Activated naive CD4-positive, alpha-beta T cell treated with anti-CD3 and anti-CD28 coated beads, Interleukin-2, amount 50 U/mL, for 24 hours (primary cell): ENCODE measurements at regions not wholly inside any gene's neighbourhood (a gene's known extent, or its start where the extent isn't known, plus 50 kb on each side); places are given as distances from the start of the nearest gene placed in this dataset.
A peak's percentile ranks its signal among the peaks of the same experiment; 100 is the strongest.
"Not testable (repeated sequence)": the region's sequence is repeated elsewhere in the genome, so short reads cannot be mapped to it uniquely, and the experiment has no call there.

Source experiments
- H3K27ac Mint-ChIP-seq: one replicate; pipeline ENCODE4 v1.8.0; 2021; ENCODE audit warnings: mild to moderate bottlenecking, mixed read lengths
- H3K27me3 Mint-ChIP-seq: one replicate; pipeline ENCODE4 v1.8.0; 2021; ENCODE audit warnings: mixed read lengths
- H3K36me3 Mint-ChIP-seq: one replicate; pipeline ENCODE4 v1.8.0; 2021; ENCODE audit warnings: mixed read lengths
- H3K4me1 Mint-ChIP-seq: one replicate; pipeline ENCODE4 v1.8.0; 2021; ENCODE audit warnings: mixed read lengths
- H3K4me3 Mint-ChIP-seq: one replicate; pipeline ENCODE4 v1.8.0; 2021; ENCODE audit warnings: mild to moderate bottlenecking, mixed read lengths
- H3K9me3 Mint-ChIP-seq: one replicate; pipeline ENCODE4 v1.8.0; 2021; ENCODE audit warnings: mixed read lengths

DNA sequence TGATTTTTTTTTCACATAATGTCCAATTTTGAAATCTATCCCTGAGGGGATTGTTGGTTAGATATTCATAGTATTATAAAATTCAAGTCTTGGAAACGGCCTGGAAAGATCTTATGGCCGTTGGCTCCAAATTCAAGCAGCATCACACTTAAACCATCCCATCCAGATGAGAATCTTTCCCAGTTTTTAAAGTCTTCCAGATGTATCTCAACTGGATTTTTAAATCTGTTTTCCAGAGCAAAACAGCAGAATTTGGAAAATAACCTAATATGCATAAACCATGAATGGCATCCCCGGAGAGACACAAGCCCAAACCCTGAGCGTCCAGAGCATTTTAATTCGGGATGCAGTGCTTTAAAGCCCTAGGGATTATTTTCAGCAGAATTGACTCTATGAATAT is 208.2 kb upstream of the PRKCQ start:
- Mint-ChIP-seq H3K9me3 (no peaks in the 10 kb centered on the region), H3K36me3 (no peaks in the 10 kb centered on the region), H3K4me3 (no peak overlapping the region), H3K27ac (no peak overlapping the region), H3K4me1 (no peaks in the 10 kb centered on the region), H3K27me3 (peaks cover 4% of the 10 kb centered on the region)

- Mint-ChIP-seq H3K4me3 (no peak overlapping the region), H3K4me1 (no peaks in the 10 kb centered on the region), H3K27ac (no peak overlapping the region), H3K9me3 (no peaks in the 10 kb centered on the region), H3K36me3 (no peaks in the 10 kb centered on the region), H3K27me3 (peaks cover 4% of the 10 kb centered on the region)
These were observed 207.6 kb upstream of the PRKCQ start for GRCh38 chr10:6787718-6788117.

DNA sequence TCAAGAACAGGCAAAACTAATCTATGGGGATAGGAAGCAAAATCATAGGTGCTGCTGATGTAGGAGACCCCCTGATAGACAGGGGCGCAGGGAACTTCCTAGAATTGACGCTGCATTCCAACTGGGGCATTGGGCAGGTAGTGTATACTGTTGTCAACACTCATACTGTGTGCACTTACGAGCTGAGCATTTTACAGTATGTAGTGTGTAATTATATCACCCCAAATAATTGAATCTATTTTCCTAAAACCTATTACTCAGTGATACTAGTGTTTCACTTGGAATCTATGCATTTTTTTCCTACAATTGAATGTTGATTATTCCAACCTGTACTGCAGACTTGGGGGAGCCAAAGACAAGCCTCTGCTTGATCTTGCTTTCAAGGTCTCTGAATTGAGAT is 207.0 kb upstream of the PRKCQ start:
- no peaks in the 10 kb centered on the region for H3K4me1 Mint-ChIP-seq
- no peaks in the 10 kb centered on the region for H3K9me3 Mint-ChIP-seq
- no peak overlapping the region for H3K4me3 Mint-ChIP-seq
- peaks cover 4% of the 10 kb centered on the region for H3K27me3 Mint-ChIP-seq
- H3K27ac Mint-ChIP-seq, result no peak overlapping the region
- no peaks in the 10 kb centered on the region for H3K36me3 Mint-ChIP-seq

GRCh38 chr10:6786579-6787031 is 206.5 kb upstream of the PRKCQ start:
- Mint-ChIP-seq H3K9me3 (no peaks in the 10 kb centered on the region), H3K27me3 (peaks cover 4% of the 10 kb centered on the region), H3K27ac (no peak overlapping the region), H3K4me3 (no peak overlapping the region), H3K4me1 (no peaks in the 10 kb centered on the region), H3K36me3 (no peaks in the 10 kb centered on the region)

DNA sequence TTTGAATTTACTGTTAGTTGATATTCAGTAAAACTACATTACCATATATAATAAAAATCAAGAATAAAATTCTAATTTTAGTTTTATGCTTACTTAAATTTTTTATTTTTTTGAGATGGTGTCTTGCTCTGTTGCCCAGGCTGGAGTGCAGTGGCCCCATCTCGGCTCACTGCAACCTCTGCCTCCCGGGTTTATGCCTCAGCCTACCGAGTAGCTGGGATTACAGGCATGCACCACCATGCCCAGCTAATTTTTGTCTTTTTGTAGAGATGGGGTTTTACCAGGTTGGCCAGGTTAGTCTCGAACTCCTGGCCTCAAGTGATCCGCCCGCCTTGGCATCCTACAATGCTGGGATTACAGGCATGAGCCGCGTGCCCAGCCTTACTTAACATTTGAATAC is 204.4 kb upstream of the PRKCQ start:
- H3K4me1 Mint-ChIP-seq, H3K4me3 Mint-ChIP-seq, H3K9me3 Mint-ChIP-seq, H3K36me3 Mint-ChIP-seq, H3K27ac Mint-ChIP-seq: not testable (repeated sequence)
- peaks cover 13% of the 10 kb centered on the region for H3K27me3 Mint-ChIP-seq

DNA sequence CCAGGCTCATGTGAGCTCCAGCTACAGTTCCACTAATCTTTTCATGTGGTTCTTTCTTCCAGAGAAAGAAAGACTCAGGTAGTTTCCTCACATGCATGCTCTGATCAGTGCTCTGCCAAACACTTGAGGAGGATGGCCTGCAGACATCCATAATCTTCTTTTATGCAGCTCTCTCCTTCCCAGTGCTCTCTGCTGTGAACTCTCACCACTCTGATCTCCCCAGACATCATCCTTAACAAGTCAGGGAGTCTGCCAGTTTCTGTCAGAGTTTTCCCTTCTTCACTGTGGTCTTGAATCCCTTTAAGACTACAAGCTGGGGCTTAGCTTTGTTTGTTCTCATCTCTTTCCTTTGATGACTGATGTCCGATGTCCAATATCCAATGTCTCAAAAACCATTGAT is 203.4 kb upstream of the PRKCQ start:
- Mint-ChIP-seq H3K36me3 (no peaks in the 10 kb centered on the region), H3K4me1 (no peaks in the 10 kb centered on the region), H3K27me3 (peaks cover 17% of the 10 kb centered on the region), H3K4me3 (no peak overlapping the region), H3K9me3 (no peaks in the 10 kb centered on the region), H3K27ac (no peak overlapping the region)

- no peaks in the 10 kb centered on the region for H3K9me3 Mint-ChIP-seq
- no peak overlapping the region for H3K27ac Mint-ChIP-seq
- H3K27me3 Mint-ChIP-seq, result peaks cover 24% of the 10 kb centered on the region
- H3K4me3 Mint-ChIP-seq, result no peak overlapping the region
- H3K36me3 Mint-ChIP-seq, result no peaks in the 10 kb centered on the region
- H3K4me1 Mint-ChIP-seq, result no peaks in the 10 kb centered on the region
These were observed 202.3 kb upstream of the PRKCQ start for GRCh38 chr10:6782378-6782777.

DNA sequence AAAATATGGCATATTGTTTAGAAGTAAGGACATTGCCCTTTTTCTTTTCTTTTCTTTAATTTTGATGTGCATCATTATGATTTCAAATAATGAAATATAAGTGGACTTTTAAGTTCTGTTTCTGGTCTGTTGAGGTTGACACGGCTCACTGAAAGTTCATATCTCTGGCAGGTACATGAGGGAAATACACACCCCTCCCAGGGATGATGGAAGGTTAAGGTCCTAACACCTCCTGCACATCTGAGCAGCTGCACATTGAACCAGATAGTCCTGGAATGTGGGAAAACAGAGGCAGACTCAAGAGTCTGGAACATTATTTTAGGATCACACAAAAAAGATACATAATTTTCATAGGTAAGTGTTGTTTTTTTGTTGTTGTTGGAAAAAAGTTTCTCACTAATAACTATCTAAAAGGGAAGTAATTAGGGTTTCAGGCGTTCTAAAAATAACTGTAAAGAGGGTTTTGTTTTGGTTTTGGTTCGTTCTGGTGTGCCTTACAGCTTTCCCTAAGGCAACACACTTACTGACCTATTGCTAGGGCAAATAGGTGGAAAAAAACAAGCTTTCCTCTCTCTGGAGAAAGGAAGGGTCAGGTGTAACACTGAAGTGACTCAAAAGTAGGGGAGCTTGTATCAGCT is 201.2 kb upstream of the PRKCQ start:
- Mint-ChIP-seq H3K36me3 (no peaks in the 10 kb centered on the region), H3K4me3 (no peak overlapping the region), H3K4me1 (no peaks in the 10 kb centered on the region), H3K27me3 (peaks cover 29% of the 10 kb centered on the region), H3K27ac (no peak overlapping the region), H3K9me3 (no peaks in the 10 kb centered on the region)

GRCh38 chr10:6780008-6780677 is 200.1 kb upstream of the PRKCQ start:
- H3K27ac Mint-ChIP-seq, result no peak overlapping the region
- H3K36me3 Mint-ChIP-seq, result no peaks in the 10 kb centered on the region
- H3K9me3 Mint-ChIP-seq, result no peaks in the 10 kb centered on the region
- H3K4me3 Mint-ChIP-seq, result no peak overlapping the region
- H3K27me3 Mint-ChIP-seq, result peaks cover 36% of the 10 kb centered on the region
- no peaks in the 10 kb centered on the region for H3K4me1 Mint-ChIP-seq

GRCh38 chr10:6778992-6779701 is 199.1 kb upstream of the PRKCQ start:
- no peaks in the 10 kb centered on the region for H3K36me3 Mint-ChIP-seq
- peak overlapping the region; percentile 31 for H3K27ac Mint-ChIP-seq
- no peaks in the 10 kb centered on the region for H3K9me3 Mint-ChIP-seq
- H3K27me3 Mint-ChIP-seq, result peaks cover 38% of the 10 kb centered on the region
- no peak overlapping the region for H3K4me3 Mint-ChIP-seq
- no peaks in the 10 kb centered on the region for H3K4me1 Mint-ChIP-seq

- H3K9me3 Mint-ChIP-seq, result no peaks in the 10 kb centered on the region
- no peaks in the 10 kb centered on the region for H3K36me3 Mint-ChIP-seq
- no peak overlapping the region for H3K27ac Mint-ChIP-seq
- H3K27me3 Mint-ChIP-seq, result peaks cover 34% of the 10 kb centered on the region
- no peaks in the 10 kb centered on the region for H3K4me1 Mint-ChIP-seq
- H3K4me3 Mint-ChIP-seq, result no peak overlapping the region
These were observed 196.1 kb upstream of the PRKCQ start for GRCh38 chr10:6776170-6776569.

DNA sequence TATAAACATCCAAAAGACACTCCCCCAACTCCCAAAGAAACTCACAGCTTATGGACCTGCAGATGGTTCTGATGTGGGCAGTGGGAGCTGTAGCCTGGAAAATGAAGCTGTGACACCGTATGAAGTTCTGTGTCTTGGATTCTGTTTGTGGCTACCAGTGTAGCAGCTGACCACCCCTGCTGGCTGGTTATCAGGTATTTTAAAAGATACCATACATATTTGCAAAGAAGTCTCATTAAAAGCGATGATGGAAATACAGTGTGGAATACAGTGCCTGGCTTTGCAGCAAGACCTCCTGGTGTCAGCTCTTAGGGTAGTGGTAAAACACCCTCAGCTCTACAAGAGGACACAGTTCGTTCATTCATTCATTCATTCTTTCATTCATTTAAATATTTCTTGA is 194.3 kb upstream of the PRKCQ start:
- Mint-ChIP-seq H3K9me3 (no peaks in the 10 kb centered on the region), H3K36me3 (no peaks in the 10 kb centered on the region), H3K4me1 (no peaks in the 10 kb centered on the region), H3K27me3 (peaks cover 28% of the 10 kb centered on the region), H3K27ac (no peak overlapping the region), H3K4me3 (no peak overlapping the region)

GRCh38 chr10:6771331-6771730 is 191.3 kb upstream of the PRKCQ start:
- Mint-ChIP-seq H3K27me3 (peaks cover 20% of the 10 kb centered on the region), H3K36me3 (no peaks in the 10 kb centered on the region), H3K27ac (no peak overlapping the region), H3K9me3 (no peaks in the 10 kb centered on the region), H3K4me1 (no peaks in the 10 kb centered on the region), H3K4me3 (no peak overlapping the region)

DNA sequence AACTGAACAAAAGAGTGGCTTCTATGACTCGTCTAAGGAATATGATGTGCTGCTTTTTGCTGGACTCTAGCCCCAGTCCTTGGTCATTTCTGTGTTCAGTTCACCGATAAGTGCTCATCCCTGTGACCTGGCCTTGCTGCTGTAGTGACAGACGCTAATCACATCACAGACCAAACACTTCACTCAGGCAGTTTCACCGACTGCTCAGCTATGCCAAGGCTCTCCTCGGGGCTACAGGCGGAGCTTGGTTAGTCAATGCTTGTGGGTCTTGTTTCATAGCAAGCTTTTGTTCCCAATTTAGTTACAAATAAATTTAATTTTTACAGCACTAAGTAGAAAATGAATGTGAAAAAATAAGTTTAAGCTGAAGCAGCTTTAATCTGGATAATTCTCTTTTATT is 190.8 kb upstream of the PRKCQ start:
- Mint-ChIP-seq H3K27ac (no peak overlapping the region), H3K9me3 (no peaks in the 10 kb centered on the region), H3K4me1 (no peaks in the 10 kb centered on the region), H3K4me3 (no peak overlapping the region), H3K27me3 (peaks cover 15% of the 10 kb centered on the region), H3K36me3 (no peaks in the 10 kb centered on the region)

DNA sequence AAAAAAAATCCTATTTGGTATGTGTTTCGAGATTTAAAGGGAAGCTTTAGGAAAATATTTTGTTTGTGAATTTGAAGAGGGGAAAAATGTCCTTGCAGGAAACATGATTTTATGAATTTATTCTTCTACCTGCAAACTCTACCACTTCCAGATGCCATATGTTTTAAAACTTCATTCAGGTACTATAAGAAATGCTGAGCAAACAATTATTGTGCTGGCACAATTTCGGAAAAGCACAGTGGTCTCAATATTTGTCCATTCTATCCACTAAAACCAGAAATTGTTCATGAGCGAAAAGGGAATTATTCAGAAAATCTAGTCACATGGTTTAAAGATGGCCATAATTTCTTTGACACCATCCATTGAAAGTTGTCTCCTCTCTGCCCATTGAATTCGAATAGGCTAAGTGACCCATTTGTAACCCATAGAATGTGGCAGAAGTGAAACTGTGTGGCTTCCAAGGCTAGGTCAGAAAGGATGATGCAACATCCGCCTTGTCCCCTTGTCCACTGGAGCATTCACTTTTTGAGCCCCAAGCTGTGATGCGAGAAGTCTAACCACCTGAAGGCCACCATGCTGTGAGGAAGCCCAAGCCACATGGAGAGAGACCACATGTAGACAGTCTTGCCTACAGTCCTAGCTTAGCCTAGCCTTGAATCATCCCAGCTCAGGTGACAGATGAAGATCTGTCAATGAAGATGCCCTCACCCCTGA is 189.8 kb upstream of the PRKCQ start:
- Mint-ChIP-seq H3K36me3 (no peaks in the 10 kb centered on the region), H3K9me3 (no peaks in the 10 kb centered on the region), H3K4me1 (no peaks in the 10 kb centered on the region), H3K4me3 (no peak overlapping the region), H3K27ac (no peak overlapping the region), H3K27me3 (peaks cover 8% of the 10 kb centered on the region)
